DMS79 treated with DMSO at 0.1 percent for 48 hours (cell line): ENCODE measurements at regions not wholly inside any gene's neighbourhood (a gene's known extent, or its start where the extent isn't known, plus 50 kb on each side); places are given as distances from the start of the nearest gene placed in this dataset.
"Not testable (repeated sequence)": the region's sequence is repeated elsewhere in the genome, so short reads cannot be mapped to it uniquely, and the experiment has no call there.

Source experiments
- DNase-seq: peaks from one replicate; lab custom pipeline; 2025; lab: John Stamatoyannopoulos, UW

DNA sequence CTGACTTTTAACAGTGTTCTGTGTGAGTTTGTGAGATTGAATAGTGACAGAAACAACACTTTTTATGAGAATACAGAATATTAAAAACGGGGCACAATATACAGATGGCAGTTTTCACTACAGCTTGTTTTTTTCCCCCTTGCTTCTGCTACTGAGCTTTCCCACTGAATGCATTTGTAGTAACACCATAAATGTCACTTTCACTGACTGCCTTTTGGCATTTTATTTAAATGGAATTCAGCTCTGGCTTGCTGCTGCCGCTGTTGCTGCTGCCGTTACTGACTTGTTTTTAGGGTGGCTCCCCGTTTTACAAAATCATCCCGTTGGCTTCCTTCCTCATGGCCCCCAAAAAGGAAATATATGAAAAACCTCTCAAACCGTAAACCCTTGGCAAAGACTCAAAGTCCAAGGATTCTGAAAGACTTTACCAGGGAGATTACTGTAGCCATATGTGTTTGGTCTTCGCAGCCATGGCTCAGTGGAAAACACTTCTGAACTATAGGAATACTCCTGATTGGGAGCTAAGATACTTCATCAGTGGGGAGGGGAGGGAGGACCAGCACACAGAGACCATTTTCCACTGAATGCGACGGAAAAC lies 151.0 kb downstream of the NUF2 start:
- DNase-seq: no peak

DNA sequence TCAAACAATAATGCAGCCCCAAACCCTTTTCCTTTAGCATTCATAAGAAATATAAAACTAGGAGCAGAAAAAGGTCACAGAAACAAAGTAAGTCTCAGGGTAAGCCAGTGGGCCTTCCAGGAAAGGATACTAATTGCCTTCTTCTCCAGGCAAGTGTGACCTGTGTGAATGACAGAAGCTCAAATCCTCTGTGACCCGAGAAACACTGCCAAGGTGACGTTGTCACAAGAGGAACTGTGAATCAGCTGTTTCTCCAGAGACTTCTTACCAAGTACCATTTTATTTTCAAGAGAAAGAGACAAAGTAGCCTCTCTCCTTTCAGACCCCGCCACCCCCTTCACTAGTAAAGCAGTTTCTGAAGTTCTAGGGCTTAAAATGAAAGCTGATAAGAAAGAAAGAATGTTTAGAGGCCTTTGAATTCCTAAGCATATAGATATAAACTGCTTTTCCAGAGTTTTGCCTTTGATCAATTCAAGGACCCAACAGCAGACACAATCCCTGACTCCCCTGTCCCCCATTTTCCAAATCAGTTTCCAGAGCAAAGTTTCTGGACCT lies 155.6 kb downstream of the NUF2 start:
- DNase-seq: no peak

DNA sequence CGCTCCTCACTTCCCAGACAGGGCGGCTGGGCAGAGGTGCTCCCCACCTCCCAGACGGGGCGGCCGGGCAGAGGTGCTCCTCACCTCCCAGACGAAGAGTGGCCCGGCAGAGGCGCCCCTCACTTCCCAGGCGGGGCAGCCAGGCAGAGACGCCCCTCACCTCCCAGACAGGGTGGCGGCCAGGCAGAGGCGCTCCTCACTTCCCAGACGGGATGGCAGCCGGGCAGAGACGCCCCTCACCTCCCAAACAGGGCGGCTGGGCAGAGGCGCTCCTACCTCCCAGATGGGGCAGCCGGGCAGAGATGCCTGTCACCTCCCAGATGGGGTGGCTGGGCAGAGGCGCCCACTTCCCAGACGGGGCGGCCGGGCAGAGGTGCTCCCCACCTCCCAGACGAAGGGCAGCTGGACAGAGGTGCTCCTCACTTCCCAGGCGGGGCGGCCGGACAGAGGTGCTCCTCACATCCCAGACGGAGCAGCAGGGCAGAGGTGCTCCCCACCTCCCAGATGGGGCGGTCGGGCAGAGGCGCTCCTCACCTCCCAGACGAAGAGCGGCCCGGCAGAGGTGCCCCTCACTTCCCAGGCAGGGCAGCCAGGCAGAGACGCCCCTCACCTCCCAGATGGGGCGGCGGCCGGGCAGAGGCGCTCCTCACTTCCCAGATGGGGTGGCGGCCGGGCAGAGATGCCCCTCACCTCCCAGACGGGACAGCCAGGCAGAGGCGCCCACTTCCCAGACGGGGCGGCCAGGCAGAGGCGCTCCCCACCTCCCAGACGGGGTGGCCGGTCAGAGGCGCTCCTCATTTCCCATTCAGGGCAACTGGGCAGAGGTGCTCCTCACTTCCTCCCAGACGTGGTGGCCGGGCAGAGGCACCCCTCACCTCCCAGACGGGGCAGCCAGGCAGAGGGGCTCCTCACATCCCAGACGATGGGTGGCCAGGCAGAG lies 176.9 kb downstream of the NUF2 start:
- not testable (repeated sequence) for DNase-seq

DNA sequence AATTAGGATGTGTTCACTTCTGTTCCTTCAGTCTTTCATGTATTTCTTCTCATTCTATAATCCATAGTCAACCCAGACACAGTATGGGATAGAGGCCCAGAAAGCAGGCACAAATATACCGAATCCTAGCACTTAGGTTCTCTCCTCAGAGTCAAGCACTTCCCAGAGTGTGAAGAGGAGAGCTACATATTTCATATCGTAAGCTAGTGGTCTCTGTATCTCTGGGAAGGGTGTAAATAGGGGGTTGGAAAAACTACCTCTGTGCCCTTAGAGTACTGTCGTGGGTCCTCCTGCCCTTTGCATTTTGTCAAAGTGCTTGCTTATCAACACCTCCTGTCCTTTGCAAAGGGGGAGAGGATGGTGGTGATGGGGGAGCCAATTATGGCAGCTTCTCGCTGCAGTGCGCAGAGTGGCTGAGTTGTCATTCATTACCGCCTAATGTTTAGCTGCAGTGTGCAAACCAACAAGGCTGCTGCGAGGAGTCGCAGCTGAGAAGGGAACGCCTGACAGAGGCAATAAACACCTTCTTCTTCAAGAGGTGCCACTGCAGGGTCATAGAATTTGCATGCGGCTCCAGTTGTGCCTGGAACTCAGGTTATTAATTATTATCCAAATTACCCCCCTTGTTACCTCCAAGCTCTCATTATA lies 182.7 kb downstream of the NUF2 start:
- DNase-seq: no peak

DNA sequence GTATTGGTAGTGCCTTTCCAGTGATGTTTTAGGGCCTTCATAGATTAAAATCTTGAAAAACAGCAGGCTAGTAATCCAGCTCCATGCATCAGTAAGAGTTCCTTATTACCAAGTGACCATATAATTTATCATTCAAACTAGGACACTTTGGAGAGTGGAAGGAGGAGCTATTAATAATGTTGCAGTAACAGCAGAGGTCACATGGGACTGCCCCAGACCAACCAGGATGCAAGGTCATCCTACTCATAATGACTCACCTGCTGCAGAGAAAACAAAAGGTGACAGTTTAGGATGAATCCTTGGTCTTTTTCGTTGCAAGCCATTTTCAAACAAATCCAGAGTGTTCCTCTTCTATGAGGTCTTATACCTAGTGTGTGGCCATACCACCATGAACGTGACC lies 187.4 kb downstream of the NUF2 start:
- DNase-seq: no peak

DNA sequence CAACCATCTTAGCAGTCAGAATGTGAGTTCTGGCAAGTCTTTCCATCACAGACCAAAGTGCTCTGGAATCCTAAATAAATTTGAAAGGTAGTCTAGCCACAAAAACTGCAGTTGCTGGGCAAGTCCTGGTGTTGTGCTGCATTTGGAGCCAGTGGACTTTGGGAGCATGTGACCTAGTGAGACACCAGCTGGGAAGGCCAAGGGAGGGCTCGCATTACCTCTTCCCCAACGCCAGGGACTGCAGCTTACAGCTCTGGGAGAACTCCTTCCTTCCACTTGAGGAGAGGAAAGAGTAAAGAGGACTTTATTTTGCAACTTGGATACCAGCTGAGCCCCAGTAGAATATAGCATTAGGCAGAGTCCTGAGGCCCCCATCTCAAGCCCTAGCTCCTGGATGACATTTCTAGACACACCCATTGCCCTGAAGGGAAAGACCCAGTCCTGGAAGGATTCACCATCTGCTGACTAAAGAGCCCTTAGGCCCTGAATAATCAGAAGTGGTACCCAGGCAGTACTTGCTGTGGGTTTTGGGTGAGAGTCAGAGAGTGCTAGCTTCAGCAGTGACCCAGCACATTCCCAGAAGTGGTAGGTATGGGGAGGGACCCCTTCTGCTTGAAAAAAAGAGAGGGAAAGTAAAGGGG lies 190.7 kb downstream of the NUF2 start:
- no peak for DNase-seq

DNA sequence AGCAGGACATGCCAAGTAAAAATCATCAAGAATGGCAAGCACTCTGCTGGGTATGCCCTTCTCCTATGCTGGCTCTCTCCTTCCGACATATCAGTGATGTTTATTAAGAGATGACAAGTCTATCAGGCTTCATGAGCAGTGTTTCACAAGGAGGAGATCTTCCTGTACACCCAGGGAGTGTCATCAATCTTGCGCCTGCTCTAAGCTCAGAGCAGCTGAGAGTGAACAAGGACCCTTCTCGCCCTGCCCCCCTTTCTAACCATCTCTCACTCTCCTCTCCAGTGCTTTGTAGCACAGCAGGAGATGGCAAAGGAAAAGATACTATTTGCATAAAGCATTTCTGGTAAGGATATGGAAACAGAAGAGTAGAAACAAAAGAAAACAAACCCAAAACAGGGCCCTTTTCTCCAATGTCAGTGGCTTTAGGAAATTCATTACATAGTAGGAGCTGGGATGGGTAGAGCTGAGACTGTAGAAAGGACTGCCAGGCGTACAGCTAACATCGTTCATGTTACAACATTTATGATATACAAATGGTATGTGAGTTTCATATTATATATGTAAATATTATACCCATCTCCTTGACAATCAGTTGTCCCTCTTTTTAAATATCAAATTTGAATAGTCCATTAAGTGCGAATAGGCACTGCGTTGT lies 201.7 kb downstream of the NUF2 start:
- DNase-seq: no peak

DNA sequence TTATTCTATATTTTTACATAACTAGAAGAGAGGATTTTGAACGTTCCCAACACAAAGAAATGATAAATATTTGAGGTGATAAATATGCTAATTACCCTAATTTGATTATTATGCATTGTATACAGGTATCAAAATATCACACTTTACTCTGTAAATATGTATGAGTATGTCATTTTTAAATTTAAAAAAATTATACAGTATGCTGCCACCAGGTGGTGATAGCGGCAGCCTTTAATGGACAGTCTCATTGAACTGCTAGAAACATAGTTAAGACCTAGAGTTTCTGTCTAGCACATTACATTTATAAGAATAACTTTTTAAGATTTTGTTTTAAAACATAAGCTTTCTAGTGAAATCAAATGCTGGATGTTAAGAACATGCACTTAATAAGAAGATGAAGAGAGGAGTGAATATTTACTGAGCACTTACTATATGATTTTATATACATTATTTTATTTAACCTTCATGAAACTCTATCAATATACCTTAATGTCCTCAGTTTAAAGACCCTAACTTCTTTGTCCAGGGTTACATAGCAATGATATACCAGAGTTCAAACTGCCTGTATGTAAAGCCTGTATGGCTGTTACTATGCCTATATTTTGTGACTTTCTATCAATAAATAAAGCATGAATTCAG lies 207.1 kb downstream of the NUF2 start:
- no peak for DNase-seq

DNA sequence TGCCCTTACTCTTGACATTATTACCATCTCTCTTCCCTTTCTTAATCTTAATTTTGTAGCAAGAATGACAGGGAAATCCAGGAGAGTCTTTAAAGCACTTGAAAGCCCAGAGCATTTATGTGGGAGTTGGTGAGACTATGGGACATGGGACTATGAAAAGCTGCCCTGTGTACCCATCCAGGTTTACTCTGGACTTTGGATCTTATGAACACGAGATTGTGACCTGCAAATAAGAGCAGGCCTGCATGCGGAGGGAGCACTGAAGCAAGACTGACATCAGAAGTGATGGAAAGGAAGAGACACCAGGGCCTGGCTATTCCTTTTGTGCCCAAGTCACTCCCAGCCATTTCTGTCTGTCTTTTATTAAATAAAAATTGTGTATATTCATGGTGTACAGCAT lies 209.6 kb downstream of the NUF2 start:
- no peak for DNase-seq

DNA sequence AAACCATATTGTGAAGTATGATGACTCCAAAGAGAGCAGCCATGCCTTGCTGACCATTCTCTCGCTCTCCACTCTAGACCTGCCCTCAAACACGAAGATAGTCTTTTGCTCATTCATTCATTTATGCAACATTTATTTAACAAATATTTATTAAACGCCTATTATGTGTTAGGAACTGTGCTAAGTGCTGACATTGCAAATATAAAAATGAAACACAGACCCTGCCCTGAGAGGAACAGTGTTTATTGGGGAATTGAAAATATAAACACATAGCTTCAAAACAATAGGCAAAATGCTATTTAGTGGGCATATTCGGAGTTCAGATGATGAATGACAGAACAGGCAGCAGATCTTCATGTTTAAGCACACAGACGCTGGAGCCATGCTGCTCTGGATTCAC lies 213.6 kb downstream of the NUF2 start:
- DNase-seq: no peak

DNA sequence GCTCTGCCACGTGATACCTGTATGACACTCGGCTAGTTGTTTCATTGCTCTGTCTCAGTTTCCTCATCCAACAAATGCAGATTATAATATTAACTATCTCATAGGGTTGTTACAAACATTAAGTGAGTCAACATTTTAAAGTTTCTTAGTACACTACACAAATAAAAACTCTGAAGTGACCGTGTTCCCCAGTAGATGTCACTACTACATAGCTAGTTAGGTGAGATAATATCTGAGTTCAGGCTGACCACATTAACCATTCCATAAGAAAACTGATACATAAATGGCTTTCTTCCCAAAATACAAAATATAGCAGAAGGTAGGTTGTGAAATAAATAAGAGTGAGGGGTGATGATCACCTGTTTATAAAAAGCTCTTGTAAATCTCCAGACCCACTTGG lies 214.1 kb downstream of the NUF2 start:
- DNase-seq: no peak

DNA sequence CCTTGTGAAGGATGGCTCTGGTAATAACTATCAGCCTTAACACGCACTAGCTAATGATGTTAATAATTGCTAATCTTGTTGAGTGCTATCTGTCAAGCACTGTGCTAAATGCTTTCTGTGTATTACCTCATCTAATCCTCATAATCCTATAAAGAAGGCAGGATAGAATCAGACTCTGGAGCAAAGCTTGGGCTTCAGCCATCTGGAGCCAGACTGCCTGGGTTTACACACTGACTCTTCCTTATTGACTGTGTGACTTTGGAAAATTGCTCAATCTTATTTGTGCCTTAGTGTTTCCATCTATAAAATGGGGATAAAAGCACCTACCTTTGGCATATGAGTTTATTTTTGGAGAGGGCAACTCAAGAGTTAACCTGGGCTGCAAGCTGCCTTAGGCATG lies 216.1 kb downstream of the NUF2 start:
- DNase-seq: no peak

DNA sequence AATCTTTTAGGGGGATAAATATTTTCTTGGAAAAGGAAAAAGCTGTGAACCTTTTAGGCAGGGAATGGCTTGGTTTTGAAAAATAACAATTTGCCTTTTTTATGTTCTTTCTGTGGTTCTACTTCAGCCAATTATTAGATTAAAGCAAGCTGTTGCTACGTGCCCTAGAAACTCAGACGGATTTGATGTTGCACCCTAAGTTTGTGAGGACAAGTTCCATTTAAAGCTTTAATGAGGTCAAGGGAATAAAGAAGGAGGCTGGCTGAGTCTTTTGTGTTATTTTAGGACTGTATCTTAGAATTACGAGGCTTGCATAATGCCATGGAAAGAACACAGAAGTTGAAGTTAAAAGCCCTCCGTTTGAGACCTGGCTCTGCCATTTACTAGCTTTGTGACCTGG lies 216.9 kb downstream of the NUF2 start:
- DNase-seq: no peak

DNA sequence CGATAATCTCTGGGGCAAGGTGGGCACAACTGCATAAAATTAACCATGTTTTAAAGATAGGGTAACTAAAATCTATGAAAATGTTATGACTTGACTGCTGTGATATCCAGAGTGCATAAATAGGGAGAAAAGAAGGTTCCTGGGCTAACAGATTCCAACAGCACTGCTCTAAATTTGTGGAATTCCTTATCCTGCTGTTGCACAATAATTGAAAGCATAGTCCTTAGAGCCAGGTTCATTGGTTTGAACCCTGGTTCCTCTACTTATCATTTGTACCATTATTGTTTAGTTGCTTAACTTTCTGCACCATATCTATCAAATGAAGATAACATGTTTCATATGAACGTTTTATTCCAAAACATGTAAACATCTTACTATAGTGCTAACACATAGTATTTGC lies 219.0 kb downstream of the NUF2 start:
- DNase-seq: no peak

DNA sequence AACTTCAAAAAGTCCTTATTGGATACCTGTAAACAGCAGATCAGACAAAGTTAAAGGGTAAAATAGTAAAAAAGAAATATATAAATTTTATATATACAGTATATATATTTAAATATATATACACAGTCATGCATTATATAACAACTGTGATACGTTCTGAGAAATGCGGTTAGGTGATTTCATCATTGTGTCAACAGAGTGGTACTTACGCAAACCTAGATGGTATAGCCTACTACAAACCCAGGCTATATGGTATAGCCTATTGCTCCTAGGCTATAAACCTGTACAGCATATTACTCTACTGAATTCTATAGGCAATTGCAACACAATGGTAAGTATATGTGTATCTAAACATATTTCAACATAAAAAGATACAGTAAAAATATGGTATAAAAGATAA lies 222.7 kb downstream of the NUF2 start:
- no peak for DNase-seq

DNA sequence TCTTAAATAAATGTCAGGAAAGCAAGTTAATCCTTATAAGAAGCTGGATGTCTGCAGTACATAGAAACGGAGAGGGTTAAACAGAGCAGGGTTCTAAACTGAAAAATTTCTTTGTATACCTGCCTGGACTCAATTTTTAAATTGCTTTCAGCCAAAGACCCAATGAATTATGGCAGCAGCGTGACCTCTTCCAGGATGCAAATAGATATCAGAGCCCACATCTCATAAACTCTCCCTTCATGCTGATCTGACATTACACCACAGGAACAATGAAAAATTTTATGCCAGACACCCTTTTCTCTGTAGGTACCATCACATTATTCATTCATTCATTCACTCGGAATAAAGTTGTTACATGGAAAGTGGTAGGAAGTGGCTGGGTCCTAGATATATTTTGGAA lies 236.4 kb downstream of the NUF2 start:
- no peak for DNase-seq

DNA sequence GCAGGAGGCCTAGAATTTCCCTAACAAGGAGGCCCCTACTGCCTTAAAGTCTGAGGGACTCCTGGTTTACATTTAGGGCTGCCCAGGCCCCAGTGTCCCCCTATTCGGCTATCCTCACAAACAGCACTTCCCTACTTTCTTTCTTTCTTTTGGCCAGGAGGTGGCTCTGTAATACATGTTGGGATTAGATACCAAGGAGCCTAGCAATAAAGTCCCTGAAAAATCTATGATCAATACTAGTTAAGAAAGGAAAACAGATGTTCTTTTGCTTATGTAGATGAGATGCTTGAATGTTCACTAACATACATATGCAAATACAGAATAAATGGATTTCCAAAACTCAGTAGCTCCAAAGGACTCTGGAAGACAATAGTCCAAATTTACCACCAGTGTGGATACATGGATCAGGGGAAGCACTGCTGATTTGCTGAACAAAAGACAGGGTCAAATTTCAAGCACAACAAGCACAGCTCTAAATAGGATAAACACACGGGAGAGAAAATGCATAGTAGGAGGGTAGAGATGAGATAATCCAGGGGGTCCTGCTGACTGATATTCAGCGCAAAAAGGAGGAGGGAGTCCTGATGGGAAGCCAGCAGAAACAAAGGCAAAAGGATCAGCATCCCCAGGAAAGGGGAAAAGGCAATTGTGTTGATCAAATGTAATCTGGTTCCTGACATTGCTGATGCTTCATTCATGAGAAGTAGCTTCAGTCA lies 240.0 kb downstream of the NUF2 start:
- no peak for DNase-seq

DNA sequence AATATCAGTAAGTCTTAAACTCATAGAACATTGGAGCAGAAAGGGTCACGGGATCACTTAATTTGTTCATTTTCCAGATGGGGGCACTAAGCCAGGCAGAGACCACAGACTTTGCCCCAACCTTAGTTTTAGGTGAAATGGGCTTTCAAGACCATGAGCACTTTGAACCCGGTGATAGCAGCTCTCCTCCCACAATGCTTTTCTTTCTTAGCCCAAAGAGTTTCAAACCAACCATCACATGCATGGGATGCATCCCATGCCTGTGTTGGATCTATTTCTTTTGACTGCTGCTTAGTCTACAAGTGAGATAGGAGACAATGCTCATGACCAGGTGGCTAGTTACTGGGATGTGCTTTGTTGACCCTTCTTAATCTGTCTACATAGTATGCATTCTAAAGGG lies 240.6 kb downstream of the NUF2 start:
- no peak for DNase-seq

DNA sequence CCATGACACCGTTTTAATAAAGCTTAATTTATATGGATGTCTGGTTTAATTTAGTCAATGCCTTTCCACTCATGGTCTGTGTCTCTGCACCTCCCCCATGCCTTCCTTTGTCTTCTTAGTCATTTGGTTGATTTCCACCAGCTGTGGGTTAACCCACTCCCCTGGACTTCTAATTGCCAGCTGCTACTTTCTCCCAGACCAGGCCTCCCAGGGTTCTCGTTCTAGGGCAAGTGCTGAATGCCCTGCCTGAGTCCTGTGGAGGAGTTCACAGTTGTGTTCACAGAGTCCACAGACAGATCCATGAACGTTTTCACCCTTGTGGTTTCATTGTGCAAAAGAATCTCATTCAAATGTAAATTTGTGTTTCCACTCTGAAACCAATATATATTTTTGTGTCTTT lies 243.4 kb downstream of the NUF2 start:
- DNase-seq: no peak

DNA sequence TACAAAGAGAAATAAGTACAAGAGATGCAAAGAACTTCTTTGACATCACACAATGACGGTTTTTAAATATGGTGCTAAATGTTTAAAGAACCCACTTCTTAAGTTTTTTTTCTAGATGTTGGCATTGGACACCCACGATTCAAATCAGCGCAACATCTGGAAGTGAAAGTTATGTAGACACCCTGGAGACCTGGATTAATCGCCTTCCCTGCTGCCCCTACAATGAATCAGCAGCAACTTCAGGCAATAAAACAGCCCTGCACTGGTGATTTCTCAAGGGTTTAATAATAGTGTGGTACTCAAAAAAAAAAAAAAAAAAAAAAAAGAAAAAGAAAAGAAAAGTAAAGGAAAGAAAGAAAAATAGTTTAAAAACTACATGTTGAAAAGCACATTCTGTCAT lies 248.3 kb downstream of the NUF2 start:
- DNase-seq: no peak

DNA sequence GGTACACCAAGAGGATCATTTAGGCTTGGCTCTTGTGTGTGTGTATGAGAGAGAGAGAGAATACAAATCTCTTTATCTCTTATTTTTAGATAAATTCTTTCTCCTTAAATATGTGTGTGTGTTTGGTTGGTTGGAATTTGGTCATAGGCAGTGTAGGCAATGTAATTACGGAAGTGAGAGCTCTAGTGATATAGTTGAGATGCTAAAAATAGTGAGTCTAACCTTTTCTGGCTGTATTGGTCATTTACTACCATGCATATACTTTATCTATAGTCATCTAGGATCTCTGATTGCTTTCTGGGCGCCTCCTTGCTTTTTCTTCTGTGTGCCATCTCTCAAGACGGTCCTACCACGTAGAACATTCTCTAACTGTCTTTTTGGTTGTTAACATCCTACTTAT lies 250.2 kb downstream of the NUF2 start:
- DNase-seq: no peak
